Astrocyte (in vitro differentiated cells and primary cell): ENCODE measurements at regions not wholly inside any gene's neighbourhood (a gene's known extent, or its start where the extent isn't known, plus 50 kb on each side); places are given as distances from the start of the nearest gene placed in this dataset.

ENCODE experiments used
- DNase-seq: peaks from one replicate; pipeline ENCODE4 v3.0.0-alpha.2; 2010; ENCODE audit warnings: low read depth
- FAIRE-seq: peaks from 2 replicates; lab custom pipeline; 2011; peaks lifted over from hg19 to GRCh38; lab: Jason Lieb, UNC
- H2AFZ ChIP-seq: 2 replicates; pipeline ENCODE4 v1.6.0; 2012; ENCODE audit warnings: low read depth, low read length, inconsistent platforms
- H3K27ac ChIP-seq: 2 replicates; pipeline ENCODE4 v1.5.1; 2011; ENCODE audit warnings: low read depth, low read length, inconsistent platforms
- H3K27me3 ChIP-seq: 2 replicates; pipeline ENCODE4 v1.6.0; 2011; ENCODE audit warnings: low read length, inconsistent platforms; ENCODE audit not compliant: insufficient read depth
- H3K36me3 ChIP-seq: 2 replicates; pipeline ENCODE4 v1.5.1; 2011; ENCODE audit warnings: low read length, inconsistent platforms; ENCODE audit not compliant: insufficient read depth
- H3K4me1 ChIP-seq: 2 replicates; pipeline ENCODE4 v1.5.1; 2011; ENCODE audit warnings: low read length, inconsistent platforms; ENCODE audit not compliant: insufficient read depth
- H3K4me2 ChIP-seq: 2 replicates; pipeline ENCODE4 v1.6.0; 2012; ENCODE audit warnings: low read length, inconsistent platforms
- H3K4me3 ChIP-seq: 2 replicates; pipeline ENCODE4 v1.5.1; 2011; ENCODE audit warnings: low read depth, mild to moderate bottlenecking, low read length, inconsistent platforms; ENCODE audit not compliant: insufficient read depth
- H3K79me2 ChIP-seq: 2 replicates; pipeline ENCODE4 v1.6.0; 2012; ENCODE audit warnings: mild to moderate bottlenecking, low read length, inconsistent platforms; ENCODE audit not compliant: insufficient read depth
- H3K9ac ChIP-seq: 2 replicates; pipeline ENCODE4 v1.6.0; 2012; ENCODE audit warnings: mild to moderate bottlenecking, low read length, inconsistent platforms
- H3K9me3 ChIP-seq: 2 replicates; pipeline ENCODE4 v1.5.1; 2012; ENCODE audit warnings: low read depth, mild to moderate bottlenecking, low read length, inconsistent platforms; ENCODE audit not compliant: insufficient read depth
- H4K20me1 ChIP-seq: 2 replicates; pipeline ENCODE4 v1.6.0; 2012; ENCODE audit warnings: low read length, inconsistent platforms; ENCODE audit not compliant: insufficient read depth
- H3K27ac Mint-ChIP-seq: one replicate; pipeline ENCODE4 v1.8.0; 2021; ENCODE audit warnings: mild to moderate bottlenecking, mixed read lengths; ENCODE audit not compliant: unreplicated experiment
- H3K27me3 Mint-ChIP-seq: one replicate; pipeline ENCODE4 v1.8.0; 2021; ENCODE audit warnings: low read depth, mixed read lengths; ENCODE audit not compliant: unreplicated experiment
- H3K36me3 Mint-ChIP-seq: one replicate; pipeline ENCODE4 v1.8.0; 2021; ENCODE audit warnings: low read depth, mixed read lengths; ENCODE audit not compliant: unreplicated experiment
- H3K4me1 Mint-ChIP-seq: one replicate; pipeline ENCODE4 v1.8.0; 2021; ENCODE audit warnings: low read depth, mixed read lengths; ENCODE audit not compliant: unreplicated experiment
- H3K4me3 Mint-ChIP-seq: one replicate; pipeline ENCODE4 v1.8.0; 2021; ENCODE audit warnings: mild to moderate bottlenecking, moderate library complexity, mixed read lengths; ENCODE audit not compliant: unreplicated experiment
- H3K9me3 Mint-ChIP-seq: one replicate; pipeline ENCODE4 v1.8.0; 2021; ENCODE audit warnings: mild to moderate bottlenecking, mixed read lengths; ENCODE audit not compliant: unreplicated experiment
- EZH2 ChIP-seq: IDR thresholded peaks from 2 replicates; pipeline ENCODE4 v1.6.1; 2012; ENCODE audit warnings: mild to moderate bottlenecking, low read length, inconsistent platforms; ENCODE audit not compliant: insufficient read depth
- TF ChIP-seq, protein P1 (sequence below): IDR thresholded peaks from 2 replicates; pipeline ENCODE4 v1.5.1; 2011; ENCODE audit warnings: low read depth, mild to moderate bottlenecking, inconsistent platforms, low read length, moderate library complexity; ENCODE audit not compliant: insufficient read depth

DNA sequence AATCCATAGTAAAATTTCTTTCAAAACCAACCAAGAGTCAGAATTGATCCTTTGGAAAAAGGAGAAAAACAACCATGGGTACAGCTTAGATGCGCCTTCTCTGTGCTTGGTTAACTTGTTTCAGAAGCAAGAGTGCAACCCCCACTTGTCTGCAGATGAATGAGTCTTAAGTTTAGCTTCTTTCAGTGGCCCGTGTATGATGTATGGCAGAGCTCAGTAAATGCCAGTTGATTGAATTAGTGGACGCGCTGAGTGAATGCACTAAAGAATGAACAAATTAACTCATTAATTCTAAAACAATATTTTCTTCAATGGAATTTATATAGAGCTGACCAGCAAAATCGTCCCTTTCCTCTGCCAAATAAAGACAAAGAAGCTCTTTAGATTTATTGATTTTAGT, 67.0 kb upstream of the ARHGEF3 start:
- H3K4me1 Mint-ChIP-seq = peaks cover 15% of the 10 kb centered on the region
- H3K4me2 ChIP-seq = peak overlapping the region; percentile 41

DNA sequence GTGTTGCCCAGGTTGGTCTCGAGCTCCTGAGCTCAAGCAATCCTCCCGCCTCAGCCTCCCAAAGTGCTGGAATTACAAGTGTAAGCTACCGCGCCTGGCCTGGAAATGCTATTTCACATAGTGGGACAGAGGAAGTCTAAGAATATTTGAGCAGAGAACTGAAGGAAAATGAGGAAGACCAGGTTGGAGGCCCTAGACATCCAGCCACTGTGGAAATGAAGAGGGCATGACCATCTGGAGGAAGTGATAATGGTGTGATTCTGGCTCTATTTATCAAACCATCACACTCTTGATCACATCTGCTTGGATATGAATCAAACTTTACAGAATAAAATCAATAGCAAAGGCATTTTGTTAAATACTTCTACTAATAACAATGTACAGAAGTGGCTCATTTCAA, 65.9 kb upstream of the ARHGEF3 start:
- Mint-ChIP-seq H3K4me1 (peaks cover 20% of the 10 kb centered on the region), H3K36me3 (no peaks in the 10 kb centered on the region), H3K27me3 (no peaks in the 10 kb centered on the region), H3K9me3 (no peaks in the 10 kb centered on the region), H3K27ac (no peak overlapping the region), H3K4me3 (no peak overlapping the region)
- Histone ChIP-seq H2AFZ (no peak overlapping the region), H4K20me1 (no peaks in the 10 kb centered on the region), H3K9me3 (no peaks in the 10 kb centered on the region), H3K9ac (no peak overlapping the region), H3K4me3 (no peak overlapping the region), H3K4me1 (peaks cover 15% of the 10 kb centered on the region), H3K27ac (no peak overlapping the region), H3K36me3 (no peaks in the 10 kb centered on the region), H3K27me3 (no peaks in the 10 kb centered on the region), H3K79me2 (no peaks in the 10 kb centered on the region), H3K4me2 (no peak overlapping the region)
- DNase-seq (no peak), FAIRE-seq (no peak)
- TF ChIP-seq, protein P1, sequence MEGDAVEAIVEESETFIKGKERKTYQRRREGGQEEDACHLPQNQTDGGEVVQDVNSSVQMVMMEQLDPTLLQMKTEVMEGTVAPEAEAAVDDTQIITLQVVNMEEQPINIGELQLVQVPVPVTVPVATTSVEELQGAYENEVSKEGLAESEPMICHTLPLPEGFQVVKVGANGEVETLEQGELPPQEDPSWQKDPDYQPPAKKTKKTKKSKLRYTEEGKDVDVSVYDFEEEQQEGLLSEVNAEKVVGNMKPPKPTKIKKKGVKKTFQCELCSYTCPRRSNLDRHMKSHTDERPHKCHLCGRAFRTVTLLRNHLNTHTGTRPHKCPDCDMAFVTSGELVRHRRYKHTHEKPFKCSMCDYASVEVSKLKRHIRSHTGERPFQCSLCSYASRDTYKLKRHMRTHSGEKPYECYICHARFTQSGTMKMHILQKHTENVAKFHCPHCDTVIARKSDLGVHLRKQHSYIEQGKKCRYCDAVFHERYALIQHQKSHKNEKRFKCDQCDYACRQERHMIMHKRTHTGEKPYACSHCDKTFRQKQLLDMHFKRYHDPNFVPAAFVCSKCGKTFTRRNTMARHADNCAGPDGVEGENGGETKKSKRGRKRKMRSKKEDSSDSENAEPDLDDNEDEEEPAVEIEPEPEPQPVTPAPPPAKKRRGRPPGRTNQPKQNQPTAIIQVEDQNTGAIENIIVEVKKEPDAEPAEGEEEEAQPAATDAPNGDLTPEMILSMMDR = no peak
- no peak for TF ChIP-seq EZH2

More for the DNA sequence above, 67.0 kb upstream of the ARHGEF3 start:
- H3K4me1 ChIP-seq = peaks cover 11% of the 10 kb centered on the region
- TF ChIP-seq, protein P1 = no peak
- TF ChIP-seq EZH2 = no peak
- Mint-ChIP-seq H3K27me3 (no peaks in the 10 kb centered on the region), H3K9me3 (no peaks in the 10 kb centered on the region), H3K36me3 (no peaks in the 10 kb centered on the region), H3K4me3 (no peak overlapping the region), H3K27ac (no peak overlapping the region)
- no peak overlapping the region for H2AFZ ChIP-seq
- H3K27me3 ChIP-seq = no peaks in the 10 kb centered on the region
- no peaks in the 10 kb centered on the region for H3K36me3 ChIP-seq
- FAIRE-seq = no peak
- H3K27ac ChIP-seq = no peak overlapping the region
- no peak overlapping the region for H3K4me3 ChIP-seq
- DNase-seq = no peak
- H3K79me2 ChIP-seq = no peaks in the 10 kb centered on the region
- no peaks in the 10 kb centered on the region for H4K20me1 ChIP-seq
- H3K9ac ChIP-seq = no peak overlapping the region
- H3K9me3 ChIP-seq = no peaks in the 10 kb centered on the region

DNA sequence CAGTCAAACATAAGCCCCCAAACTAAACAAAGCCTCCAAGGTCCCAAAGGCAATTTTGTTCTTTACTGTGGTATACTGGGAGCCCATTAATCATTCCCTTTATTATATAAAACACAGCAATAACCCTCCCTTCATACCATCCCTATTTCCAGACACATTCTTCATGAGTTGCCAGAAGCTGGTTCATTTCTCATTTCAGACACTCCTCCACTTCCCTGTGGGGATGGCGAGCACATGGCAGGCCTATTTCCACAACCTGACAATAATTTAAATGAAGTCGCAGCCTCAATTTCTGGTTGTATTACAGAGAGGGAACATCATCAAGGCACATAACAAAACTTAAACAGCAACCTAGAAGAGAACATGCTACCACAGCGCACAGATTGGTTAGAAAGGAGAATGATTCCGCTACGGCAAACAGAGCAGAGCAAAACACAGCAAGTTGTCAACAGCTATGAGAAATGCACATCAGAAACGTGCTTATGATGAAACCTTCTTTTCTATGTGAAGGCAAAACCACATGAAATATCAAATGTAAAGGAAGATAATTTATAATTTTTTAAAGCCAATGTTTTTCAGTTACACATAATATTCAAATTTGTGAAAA, 63.3 kb upstream of the ARHGEF3 start:
- Mint-ChIP-seq H3K36me3 (no peaks in the 10 kb centered on the region), H3K27ac (no peak overlapping the region), H3K4me1 (peaks cover 34% of the 10 kb centered on the region), H3K9me3 (no peaks in the 10 kb centered on the region), H3K27me3 (no peaks in the 10 kb centered on the region), H3K4me3 (no peak overlapping the region)
- Histone ChIP-seq H3K79me2 (no peaks in the 10 kb centered on the region), H2AFZ (no peak overlapping the region), H4K20me1 (no peaks in the 10 kb centered on the region), H3K27me3 (no peaks in the 10 kb centered on the region), H3K4me1 (peaks cover 20% of the 10 kb centered on the region), H3K27ac (no peak overlapping the region), H3K36me3 (no peaks in the 10 kb centered on the region), H3K4me2 (no peak overlapping the region), H3K4me3 (no peak overlapping the region), H3K9ac (no peak overlapping the region), H3K9me3 (no peaks in the 10 kb centered on the region)
- FAIRE-seq (no peak), DNase-seq (no peak)
- TF ChIP-seq EZH2 = no peak
- TF ChIP-seq, protein P1 = no peak
